ENCODE measurements at regions not wholly inside any gene's neighbourhood (a gene's known extent, or its start where the extent isn't known, plus 50 kb on each side); places are given as distances from the start of the nearest gene placed in this dataset.

DNA sequence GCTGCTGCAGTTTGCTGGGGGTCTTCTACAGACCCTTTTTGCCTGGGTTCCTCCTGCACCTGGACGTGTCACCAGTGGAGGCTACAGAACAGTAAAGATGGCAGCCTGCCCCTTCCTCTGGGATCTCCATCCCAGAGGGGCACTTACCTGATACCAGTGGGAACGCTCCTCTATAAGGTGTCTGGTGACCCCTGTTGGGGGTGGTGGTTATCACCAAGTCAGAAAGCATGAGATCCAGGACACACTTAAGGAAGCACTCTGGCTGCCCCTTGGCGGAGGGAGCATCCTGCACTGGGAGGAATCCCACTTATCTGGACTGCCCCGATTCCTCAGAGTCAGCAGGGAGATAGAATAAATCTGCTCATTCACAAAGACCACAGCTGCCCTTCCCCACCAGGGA lies 218.9 kb upstream of the GALNTL6 start (continued):
- no peak for TF ChIP-seq HMGXB4 (CRISPR knock-in tag; IDR thresholded peaks at IDR 0.05; ENCODE audit: borderline replicate concordance)
- TF ChIP-seq RAD21 (conservative IDR thresholded peaks at IDR 0.05 in 1 of 2, IDR thresholded peaks at IDR 0.05 in 1 of 2), result no peak
- no peak for TF ChIP-seq FOSL2 (IDR thresholded peaks at IDR 0.05)
- no peak for TF ChIP-seq FOSL2 (CRISPR knock-in tag; IDR thresholded peaks at IDR 0.05)
- no peak for TF ChIP-seq CEBPB (IDR thresholded peaks at IDR 0.05)
- no peak for TF ChIP-seq ZFP36 (IDR thresholded peaks at IDR 0.05; ENCODE audit: borderline replicate concordance, partially characterized antibody)
- no peak for TF ChIP-seq CTCF (IDR thresholded peaks at IDR 0.05)
- TF ChIP-seq CBX2 (IDR thresholded peaks at IDR 0.05; ENCODE audit: borderline replicate concordance, low read depth), result no peak

- DNase-seq (ENCODE audit: low read depth in 1 of 2, low spot score in 1 of 2), result no peak
- H3K4me3 ChIP-seq, result no peak overlapping the region
- ChIA-PET CTCF (no interaction called here), POLR2A (no interaction called here)
- no peak overlapping the region for H3K4me2 ChIP-seq
- H3K9me3 ChIP-seq, result no peaks in the 10 kb centered on the region
- no peaks in the 10 kb centered on the region for H3K4me1 ChIP-seq
- WGBS (ENCODE audit: missing lambda C conversion rate), result 0% methylated on average over 2 of the region's 2 CpGs
- ATAC-seq, result no peak
- no peak for FAIRE-seq
- H3K27ac ChIP-seq, result no peak overlapping the region
- TF ChIP-seq ZC3H11A (IDR thresholded peaks at IDR 0.05) (no peak), RARB (CRISPR knock-in tag; IDR thresholded peaks at IDR 0.05) (no peak), EHF (CRISPR knock-in tag; IDR thresholded peaks at IDR 0.05) (no peak), CBX8 (IDR thresholded peaks at IDR 0.05) (no peak), HOXB5 (CRISPR knock-in tag; IDR thresholded peaks at IDR 0.05) (no peak), HMGXB4 (CRISPR knock-in tag; IDR thresholded peaks at IDR 0.05; ENCODE audit: borderline replicate concordance) (no peak), TP53 (CRISPR knock-in tag; IDR thresholded peaks at IDR 0.05) (no peak), JUNB (IDR thresholded peaks at IDR 0.05) (no peak), CEBPB (IDR thresholded peaks at IDR 0.05) (no peak), ZNF302 (CRISPR knock-in tag; IDR thresholded peaks at IDR 0.05) (no peak), FOXS1 (CRISPR knock-in tag; IDR thresholded peaks at IDR 0.05) (no peak), CBX2 (IDR thresholded peaks at IDR 0.05; ENCODE audit: borderline replicate concordance, low read depth) (no peak), HOXB13 (CRISPR knock-in tag; IDR thresholded peaks at IDR 0.05; ENCODE audit: low read depth) (no peak), E2F6 (IDR thresholded peaks at IDR 0.05; ENCODE audit: borderline replicate concordance, low read depth) (no peak), ESRRA (IDR thresholded peaks at IDR 0.05; ENCODE audit: borderline replicate concordance, low read length) (no peak), MAZ (IDR thresholded peaks at IDR 0.05; ENCODE audit: borderline replicate concordance, low read depth, low read length) (no peak)
- TF ChIP-seq, protein P1, sequence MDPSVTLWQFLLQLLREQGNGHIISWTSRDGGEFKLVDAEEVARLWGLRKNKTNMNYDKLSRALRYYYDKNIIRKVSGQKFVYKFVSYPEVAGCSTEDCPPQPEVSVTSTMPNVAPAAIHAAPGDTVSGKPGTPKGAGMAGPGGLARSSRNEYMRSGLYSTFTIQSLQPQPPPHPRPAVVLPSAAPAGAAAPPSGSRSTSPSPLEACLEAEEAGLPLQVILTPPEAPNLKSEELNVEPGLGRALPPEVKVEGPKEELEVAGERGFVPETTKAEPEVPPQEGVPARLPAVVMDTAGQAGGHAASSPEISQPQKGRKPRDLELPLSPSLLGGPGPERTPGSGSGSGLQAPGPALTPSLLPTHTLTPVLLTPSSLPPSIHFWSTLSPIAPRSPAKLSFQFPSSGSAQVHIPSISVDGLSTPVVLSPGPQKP (IDR thresholded peaks at IDR 0.05; ENCODE audit: low read depth, low read length), result no peak
- TF ChIP-seq, protein P2, sequence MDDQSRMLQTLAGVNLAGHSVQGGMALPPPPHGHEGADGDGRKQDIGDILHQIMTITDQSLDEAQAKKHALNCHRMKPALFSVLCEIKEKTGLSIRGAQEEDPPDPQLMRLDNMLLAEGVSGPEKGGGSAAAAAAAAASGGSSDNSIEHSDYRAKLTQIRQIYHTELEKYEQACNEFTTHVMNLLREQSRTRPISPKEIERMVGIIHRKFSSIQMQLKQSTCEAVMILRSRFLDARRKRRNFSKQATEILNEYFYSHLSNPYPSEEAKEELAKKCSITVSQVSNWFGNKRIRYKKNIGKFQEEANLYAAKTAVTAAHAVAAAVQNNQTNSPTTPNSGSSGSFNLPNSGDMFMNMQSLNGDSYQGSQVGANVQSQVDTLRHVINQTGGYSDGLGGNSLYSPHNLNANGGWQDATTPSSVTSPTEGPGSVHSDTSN (IDR thresholded peaks at IDR 0.05), result no peak
Observed at GRCh38 chr4:171590716-171591115, 222.5 kb upstream of the GALNTL6 start.

Measured in A549 (cell line).